ENCODE measurements at regions not wholly inside any gene's neighbourhood (a gene's known extent, or its start where the extent isn't known, plus 50 kb on each side); places are given as distances from the start of the nearest gene placed in this dataset.

DNA sequence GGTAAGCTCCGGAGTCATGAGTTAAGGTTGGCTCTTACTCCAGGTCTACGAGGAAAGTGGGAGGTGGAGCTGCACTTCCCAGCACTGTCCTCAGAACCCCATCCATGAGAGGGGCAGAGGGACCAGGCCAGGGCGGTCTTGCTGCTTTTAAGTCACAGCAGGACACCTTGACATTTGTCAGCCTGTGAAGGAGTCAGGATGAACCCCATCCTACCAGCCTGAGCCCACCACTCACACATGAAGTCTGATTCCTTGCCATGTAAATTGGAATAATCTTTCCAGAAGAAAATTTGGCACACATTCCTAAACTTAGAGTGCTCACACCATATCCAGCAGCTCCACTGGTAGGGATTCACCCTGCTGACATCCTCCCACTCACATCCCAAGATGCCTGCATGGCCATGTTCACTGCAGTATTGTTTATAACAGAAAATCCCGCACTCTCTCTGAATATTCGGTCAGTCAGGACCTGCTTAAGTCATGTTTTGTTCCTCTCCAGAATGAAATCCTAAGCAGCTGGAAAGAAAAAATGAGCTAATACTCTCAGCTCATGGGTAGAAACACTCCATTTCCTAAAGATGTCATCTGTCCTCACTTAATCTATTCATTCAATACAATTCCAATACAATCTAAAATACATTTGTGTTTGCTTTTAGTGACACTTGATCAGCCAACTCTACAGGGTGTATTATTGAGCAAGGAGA lies 79.3 kb upstream of the COL5A1 start:
- DNase-seq (ENCODE audit: low spot score): no peak
- TF ChIP-seq, protein P1, sequence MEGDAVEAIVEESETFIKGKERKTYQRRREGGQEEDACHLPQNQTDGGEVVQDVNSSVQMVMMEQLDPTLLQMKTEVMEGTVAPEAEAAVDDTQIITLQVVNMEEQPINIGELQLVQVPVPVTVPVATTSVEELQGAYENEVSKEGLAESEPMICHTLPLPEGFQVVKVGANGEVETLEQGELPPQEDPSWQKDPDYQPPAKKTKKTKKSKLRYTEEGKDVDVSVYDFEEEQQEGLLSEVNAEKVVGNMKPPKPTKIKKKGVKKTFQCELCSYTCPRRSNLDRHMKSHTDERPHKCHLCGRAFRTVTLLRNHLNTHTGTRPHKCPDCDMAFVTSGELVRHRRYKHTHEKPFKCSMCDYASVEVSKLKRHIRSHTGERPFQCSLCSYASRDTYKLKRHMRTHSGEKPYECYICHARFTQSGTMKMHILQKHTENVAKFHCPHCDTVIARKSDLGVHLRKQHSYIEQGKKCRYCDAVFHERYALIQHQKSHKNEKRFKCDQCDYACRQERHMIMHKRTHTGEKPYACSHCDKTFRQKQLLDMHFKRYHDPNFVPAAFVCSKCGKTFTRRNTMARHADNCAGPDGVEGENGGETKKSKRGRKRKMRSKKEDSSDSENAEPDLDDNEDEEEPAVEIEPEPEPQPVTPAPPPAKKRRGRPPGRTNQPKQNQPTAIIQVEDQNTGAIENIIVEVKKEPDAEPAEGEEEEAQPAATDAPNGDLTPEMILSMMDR (IDR thresholded peaks at IDR 0.05): no peak
- ATAC-seq (ENCODE audit: low FRiP score): no peak

DNA sequence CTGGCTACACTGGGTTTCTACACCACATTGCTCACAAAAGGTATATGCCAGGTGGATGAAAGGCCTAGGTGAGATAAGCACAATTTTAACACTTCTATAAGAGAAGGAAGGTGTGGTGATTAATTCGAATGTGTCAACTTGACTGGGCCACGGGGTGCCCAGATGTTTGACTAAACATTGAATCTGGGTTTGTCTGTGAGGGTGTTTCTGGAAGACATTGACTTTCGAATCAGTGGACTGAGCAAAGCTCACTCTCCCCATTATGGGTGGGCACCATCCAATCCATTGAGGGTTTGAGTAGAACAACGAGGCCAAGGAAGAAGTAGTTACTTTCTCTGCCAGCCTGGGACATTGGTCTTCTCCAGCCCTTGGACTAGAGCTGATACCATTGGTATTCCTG lies 78.2 kb upstream of the COL5A1 start:
- TF ChIP-seq, protein P1 (IDR thresholded peaks at IDR 0.05): no peak
- ATAC-seq (ENCODE audit: low FRiP score) (no peak), DNase-seq (ENCODE audit: low spot score) (no peak)

DNA sequence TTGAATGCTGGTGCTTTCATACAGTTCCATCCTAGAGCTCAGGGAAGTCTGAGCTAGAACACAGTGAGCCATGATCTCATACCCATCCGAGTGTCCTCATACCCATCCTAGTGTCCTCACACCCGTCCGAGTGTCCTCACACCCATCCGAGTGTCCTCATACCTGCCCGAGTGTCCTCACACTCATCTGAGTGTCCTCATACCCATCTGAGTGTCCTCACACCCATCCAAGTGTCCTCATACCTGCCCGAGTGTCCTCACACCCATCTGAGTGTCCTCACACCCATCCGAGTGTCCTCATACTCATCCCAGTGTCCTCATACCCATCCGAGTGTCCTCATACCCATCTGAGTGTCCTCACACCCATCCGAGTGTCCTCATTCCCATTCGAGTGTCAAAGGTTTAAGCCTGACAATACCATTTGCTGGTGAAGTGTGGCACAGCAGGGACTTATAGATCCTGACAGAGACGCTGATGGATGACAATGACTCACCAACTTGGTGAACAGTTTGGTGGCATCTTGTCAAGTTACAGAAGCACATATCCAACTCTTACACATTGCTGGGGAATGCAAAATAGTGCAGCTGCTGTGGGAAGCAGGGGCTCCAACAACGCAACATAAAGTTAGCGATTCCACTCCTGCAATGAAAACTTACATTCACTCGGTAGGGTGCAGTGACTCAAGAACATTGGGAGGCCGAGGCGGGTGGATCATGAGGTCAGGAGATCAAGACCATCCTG lies 77.0 kb upstream of the COL5A1 start:
- DNase-seq (ENCODE audit: low spot score) (no peak), ATAC-seq (ENCODE audit: low FRiP score) (no peak)
- TF ChIP-seq, protein P1 (IDR thresholded peaks at IDR 0.05): no peak

DNA sequence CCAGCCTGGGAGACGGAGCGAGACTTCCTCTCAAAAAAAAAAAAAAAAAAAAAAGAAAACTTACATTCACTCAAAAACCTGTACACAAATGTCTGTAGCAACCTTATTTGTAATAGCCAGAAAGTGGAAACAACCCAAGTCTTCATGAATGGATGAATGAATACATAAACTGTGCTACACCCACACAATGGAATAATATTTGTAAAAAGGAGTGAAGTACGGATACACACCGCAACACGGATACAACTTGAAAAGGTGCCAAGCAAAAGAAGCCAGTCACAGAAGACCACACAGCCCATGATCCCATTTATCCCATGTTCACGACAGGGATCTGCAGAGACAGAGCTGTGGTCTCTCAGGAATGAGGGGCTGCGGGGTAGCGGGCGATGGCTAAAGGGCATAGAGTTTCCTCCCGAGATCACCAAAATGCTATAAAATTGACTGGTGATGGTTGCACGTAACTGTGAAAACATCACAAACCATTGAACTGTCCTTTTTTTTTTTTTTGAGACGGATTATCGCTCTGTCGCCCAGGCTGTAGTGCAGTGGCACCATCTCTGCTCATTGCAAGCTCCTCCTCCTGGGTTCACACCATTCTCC lies 76.2 kb upstream of the COL5A1 start:
- ATAC-seq (ENCODE audit: low FRiP score): no peak
- TF ChIP-seq, protein P1 (IDR thresholded peaks at IDR 0.05): no peak
- no peak for DNase-seq (ENCODE audit: low spot score)

DNA sequence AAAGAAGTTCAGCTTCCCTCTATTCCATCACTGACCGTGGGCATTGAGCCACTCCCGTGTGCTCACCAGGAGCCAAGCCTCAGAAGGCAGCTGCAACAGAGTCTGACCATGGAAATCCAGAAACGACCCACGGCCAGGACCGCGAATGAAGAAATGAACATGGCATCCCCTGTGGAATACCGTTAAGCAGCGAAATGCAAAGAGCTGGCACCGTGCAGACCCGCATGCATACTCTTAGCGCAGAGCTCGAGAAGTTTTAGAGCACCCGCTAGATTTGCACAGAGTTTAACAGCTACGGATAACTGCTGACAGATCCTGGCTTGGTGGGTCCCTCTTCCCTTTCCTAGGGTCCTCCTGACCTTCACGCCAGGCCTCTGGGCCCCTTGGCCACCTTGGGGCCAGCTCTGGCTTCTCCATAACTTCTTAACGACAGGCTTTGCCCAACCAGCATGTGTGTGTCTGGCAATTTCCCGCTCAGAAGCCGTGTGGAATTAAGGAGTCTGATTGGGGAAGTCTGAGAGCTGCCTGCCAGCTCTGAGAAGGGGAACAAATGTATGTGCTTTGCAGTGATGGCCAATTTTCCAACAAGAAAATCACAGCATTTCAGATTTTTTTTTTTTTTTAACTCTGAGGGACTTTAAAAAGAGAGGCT lies 75.3 kb upstream of the COL5A1 start:
- TF ChIP-seq, protein P1 (IDR thresholded peaks at IDR 0.05): no peak
- ATAC-seq (ENCODE audit: low FRiP score) (no peak), DNase-seq (ENCODE audit: low spot score) (no peak)

DNA sequence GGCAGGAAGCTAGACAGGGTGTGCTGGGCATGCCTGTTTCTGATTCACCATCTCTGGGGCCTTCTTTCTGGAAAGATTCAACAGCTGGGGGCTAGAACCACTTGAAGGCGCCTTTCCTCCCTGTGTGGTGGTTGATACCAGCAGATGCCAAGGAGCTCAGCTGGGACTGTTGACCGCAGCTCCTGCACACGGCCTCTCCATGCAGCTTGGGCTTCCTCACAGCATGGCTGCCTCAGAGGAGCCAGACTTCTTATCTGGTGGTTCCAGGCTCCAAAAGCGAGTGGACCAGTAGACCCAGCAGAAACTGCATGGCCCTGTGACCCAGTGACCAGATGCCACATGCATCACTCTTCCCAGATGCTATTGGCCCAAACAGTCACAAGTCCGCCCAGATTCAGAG lies 74.7 kb upstream of the COL5A1 start:
- DNase-seq (ENCODE audit: low spot score) (no peak), ATAC-seq (ENCODE audit: low FRiP score) (no peak)
- TF ChIP-seq, protein P1 (IDR thresholded peaks at IDR 0.05): no peak
